GDM1 (cell line): ENCODE measurements at regions not wholly inside any gene's neighbourhood (a gene's known extent, or its start where the extent isn't known, plus 50 kb on each side); places are given as distances from the start of the nearest gene placed in this dataset.
"Not testable (repeated sequence)": the region's sequence is repeated elsewhere in the genome, so short reads cannot be mapped to it uniquely, and the experiment has no call there.

Source experiments
- DNase-seq: peaks from one replicate; lab custom pipeline; 2025; lab: John Stamatoyannopoulos, UW

- DNase-seq = no peak
Measured at GRCh38 chr3:84679211-84679610, 279.6 kb upstream of the CADM2 start.

GRCh38 chr3:84680700-84681099, 278.1 kb upstream of the CADM2 start:
- no peak for DNase-seq

- DNase-seq = no peak
Measured at GRCh38 chr3:84683493-84683892, 275.3 kb upstream of the CADM2 start.

DNA sequence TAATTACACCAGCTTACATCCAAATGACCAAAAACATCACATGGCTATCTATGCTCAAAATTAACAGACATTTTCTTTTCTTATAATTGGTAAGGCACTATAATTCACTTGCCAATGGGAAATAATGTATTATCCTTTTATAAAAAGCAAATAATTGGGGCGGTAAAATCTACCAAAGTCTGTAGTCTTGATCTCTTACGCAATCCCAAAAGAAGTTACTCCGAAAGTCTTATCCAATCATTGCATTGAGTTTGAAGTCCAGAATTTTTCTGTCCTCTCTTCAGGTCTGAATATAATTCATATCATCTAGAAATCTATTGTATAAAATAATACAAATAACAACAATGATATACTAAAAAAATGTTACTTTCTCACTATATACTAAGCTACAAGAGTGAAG, 273.3 kb upstream of the CADM2 start:
- DNase-seq = no peak

DNA sequence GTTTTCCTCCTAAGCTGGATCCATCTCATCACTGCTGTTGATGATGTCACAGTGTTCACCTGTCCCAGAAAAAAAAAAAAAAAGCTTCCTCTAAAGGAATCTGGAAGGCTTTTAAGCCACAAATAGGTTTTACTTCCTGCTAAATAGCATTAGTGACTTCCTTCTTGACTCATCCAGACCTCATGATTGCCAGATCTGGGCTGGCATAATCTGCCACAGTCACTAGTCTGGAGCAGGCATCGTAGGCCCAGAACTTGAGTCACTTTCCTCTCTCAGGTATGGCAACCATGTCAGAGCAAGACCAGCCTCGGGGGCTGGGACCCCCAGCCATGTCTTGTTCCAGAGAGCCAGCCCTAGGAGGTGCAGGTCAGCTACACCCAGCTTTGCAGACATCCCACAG, 266.5 kb upstream of the CADM2 start:
- DNase-seq = no peak

- DNase-seq = peak; percentile 24
Measured at GRCh38 chr3:84710288-84710687, 248.5 kb upstream of the CADM2 start.

DNA sequence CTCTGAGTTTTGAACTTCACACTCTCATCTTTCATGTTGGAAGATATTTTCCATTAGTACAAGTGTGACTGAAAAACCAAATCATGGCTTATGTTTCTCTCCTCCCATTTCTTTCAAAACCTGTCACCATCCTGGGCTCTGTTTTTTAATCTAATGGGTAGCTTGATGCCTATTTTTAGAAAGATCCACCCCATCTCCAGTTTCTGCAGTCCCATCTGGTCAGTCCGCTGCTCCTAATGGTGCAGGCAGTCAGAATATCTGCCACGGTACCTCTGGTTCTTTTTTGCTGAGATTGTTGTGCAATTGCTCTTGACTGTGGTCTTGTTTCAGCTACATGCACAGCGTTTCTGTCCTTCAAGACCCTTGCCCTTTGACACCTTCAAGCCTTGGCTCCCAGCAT, 240.9 kb upstream of the CADM2 start:
- DNase-seq = no peak

DNA sequence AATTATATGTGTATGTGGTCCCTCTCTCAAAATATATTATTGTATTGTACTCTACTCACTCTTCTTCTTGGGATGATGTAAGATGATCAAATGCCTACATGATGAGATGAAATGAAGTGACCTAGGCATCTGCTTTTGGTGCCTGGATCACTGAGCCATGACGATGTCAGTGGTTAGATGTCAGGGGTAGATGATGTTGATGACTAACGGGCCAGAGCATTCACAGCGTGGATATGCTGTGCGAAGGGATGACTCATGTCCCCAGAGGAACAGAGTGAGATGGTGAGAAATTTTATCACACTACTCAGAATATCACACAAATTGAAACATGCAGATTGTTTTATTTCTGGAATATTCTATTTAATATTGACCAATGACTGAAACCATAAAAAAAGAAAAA, 233.9 kb upstream of the CADM2 start:
- no peak for DNase-seq

- DNase-seq = no peak
Measured at GRCh38 chr3:84727616-84728015, 231.2 kb upstream of the CADM2 start.

DNA sequence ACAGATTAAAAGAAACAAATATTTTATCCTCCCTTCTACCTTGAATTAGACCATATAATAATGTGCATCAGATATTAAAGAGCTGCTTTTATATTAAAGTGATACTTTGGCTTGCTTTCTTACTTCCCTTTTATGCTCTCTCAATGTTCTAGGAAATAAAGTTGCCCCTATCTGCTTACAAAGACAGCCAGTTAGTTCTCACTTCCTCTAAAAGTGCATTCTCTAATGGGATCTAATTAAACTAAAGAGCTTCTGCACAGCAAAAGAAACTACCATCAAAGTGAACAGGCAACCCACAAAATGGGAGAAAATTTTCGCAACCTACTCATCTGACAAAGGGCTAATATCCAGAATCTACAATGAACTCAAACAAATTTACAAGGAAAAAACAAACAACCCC, 224.1 kb upstream of the CADM2 start:
- not testable (repeated sequence) for DNase-seq

DNA sequence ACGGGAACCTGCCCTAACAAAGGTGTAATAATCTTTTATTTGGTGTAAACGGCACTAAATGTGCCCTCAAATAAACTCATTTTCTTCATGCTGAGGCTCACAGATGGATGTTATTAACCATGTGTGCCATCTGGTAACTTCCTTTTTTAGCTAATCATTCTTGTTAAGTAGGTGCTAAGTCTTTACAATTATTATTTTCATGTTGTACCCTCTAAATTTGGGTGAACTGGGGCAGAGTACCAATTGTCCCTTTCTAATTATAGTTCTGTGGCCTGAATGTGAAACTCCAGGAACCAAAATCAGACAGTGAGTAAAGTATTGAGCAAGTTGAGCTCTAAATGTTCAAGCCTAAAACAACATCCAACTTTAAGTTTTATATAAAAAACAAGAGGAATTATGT, 220.7 kb upstream of the CADM2 start:
- DNase-seq = no peak

GRCh38 chr3:84742915-84743425, 215.8 kb upstream of the CADM2 start:
- DNase-seq = no peak

DNA sequence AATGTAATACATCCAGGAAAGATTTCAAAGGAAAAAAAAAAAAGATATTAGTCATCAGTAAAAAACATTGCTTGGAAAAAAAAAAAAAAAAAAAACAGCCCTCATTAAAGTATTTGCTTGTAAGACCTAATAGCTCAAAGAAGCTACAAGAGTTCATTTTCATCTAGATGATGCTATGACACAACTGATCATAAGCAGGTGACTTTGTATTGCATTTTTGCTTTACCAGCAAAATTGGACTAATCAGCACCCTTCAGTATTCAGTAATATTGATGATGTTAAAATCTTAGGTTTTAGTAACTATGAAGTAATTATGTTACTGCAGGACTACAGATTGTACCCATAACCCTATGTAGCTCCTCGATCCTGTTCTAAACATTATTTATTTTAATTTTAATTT, 214.7 kb upstream of the CADM2 start:
- no peak for DNase-seq

DNA sequence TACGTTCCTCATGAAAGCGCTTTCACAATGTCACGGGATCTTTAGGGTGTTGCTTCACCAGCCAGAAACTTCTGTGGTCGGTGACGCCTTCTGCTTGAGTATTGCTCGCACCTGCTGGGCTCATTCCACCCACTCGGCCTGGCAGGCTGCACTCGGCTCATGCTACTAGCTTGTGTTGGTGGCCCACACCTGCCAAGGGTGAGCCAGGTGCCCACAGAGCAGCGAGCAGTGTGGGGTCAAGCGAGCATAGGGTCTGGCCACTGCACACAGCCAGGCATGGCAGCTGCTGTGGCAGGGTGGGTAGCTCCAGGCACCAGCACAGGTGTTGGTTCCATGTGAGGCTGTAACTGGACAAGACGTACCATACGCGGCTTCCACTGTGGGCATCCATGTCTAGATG, 202.9 kb upstream of the CADM2 start:
- DNase-seq = no peak

- no peak for DNase-seq
Measured at GRCh38 chr3:84759361-84759760, 199.4 kb upstream of the CADM2 start.

DNA sequence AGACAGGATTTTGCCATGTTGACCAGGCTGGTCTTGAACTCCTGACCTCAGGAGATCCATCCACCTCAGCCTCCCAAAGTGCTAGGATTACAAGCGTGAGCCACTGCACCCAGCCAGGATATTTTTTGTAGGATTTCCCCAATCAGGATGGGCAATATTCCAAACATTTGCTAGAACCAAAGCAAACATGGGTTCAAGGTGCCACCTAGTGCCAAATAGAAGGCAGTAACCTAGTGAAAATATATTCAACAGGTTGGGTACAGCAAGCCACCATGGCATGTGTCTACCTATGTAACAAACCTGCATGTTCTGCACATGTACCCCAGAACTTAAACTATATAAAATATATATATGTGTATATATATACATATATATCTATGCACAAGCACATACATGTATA, 185.9 kb upstream of the CADM2 start:
- DNase-seq = no peak

GRCh38 chr3:84783281-84783680, 175.5 kb upstream of the CADM2 start:
- DNase-seq = no peak

DNA sequence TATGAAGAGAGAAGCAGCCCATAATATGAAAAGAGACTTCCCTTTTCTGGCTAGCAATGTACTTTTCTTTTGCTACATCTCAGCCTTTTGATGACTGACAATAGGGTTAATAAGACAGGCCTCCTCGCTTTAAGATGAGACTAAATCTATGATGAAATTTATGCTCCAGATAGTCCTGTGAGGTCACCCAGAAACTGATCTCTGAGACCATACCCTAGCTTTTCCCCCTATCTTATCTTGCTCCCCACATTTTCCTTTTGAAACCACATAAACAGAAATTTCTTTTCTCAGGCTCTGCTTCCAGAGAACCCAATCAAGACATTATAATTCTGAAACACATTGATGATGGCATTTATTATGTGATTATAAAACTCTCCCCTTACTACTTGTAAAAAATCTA, 168.8 kb upstream of the CADM2 start:
- no peak for DNase-seq

GRCh38 chr3:84806958-84807357, 151.8 kb upstream of the CADM2 start:
- no peak for DNase-seq

DNA sequence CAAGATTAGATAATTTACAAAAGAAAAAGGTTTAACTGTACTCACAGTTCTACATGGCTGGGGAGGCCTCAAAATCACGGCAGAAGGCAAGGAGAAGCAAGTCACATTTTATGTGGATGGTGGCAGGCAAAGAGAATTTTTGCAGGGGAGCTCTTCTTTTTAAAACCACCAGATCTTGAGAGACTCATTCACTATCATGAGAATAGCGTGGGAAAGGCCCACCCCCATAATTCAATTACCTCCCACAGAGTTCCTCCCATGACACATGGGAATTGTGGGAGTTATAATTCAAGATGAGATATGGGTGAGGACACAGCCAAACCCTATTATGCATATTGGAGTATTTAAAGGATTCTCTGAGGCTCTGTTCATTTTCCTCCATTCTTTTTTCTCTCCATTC, 138.7 kb upstream of the CADM2 start:
- no peak for DNase-seq

DNA sequence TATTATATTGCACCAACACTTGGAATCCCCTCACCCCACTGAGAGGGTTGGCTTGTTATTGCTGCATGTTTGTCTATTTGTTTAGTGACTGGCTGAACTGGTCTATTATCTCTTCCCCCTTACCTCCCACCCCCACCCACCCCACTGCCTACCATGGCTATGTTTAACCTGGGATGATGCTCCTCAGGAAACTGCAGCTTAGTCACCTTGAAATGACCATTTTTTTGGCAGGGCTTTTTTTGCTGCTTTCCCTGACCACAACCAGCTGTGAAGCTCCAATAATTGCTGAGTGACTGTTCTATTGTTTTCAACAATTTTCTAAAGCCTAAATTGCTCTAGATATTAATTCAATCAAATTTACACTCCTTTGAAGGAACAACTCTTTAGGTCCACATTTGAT, 137.9 kb upstream of the CADM2 start:
- DNase-seq = no peak

GRCh38 chr3:84825817-84826216, 133.0 kb upstream of the CADM2 start:
- no peak for DNase-seq

DNA sequence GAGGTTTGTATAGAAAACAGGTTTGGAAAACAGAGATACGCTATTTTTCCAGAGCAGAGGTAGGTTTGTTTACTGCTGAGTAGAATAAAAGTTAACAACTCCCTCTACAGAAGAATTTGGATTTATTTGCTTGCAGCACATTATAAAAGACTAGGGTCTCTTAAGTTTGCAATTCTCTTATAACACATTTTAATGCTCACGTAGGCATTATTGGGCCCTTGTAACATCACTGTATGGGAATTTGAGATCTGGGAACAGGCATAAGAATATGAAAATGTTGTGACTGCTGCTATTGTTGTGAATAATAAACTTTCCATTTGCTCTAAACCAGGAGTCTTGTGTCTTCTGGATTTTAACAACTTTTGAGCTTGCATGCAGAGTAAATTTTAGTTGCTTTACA, 128.3 kb upstream of the CADM2 start:
- no peak for DNase-seq

DNA sequence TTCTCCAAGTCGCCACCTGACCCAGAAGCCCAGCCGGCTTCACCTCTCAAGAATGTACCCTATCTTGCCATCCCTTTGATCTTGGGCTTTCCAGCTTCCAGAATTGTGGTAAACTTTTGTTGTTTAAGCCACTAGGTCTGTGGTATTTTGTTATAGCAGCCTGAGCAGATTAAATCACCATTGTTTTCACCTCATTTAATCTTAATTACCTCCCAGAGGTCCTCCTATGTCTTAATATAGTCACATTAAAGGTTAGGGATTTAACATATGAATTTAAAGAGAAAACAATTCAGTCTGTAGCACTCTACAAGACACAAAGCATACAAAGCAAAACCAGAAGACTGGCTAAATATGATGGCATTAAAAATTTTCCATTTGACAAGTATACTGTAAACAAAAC, 123.4 kb upstream of the CADM2 start:
- no peak for DNase-seq

DNA sequence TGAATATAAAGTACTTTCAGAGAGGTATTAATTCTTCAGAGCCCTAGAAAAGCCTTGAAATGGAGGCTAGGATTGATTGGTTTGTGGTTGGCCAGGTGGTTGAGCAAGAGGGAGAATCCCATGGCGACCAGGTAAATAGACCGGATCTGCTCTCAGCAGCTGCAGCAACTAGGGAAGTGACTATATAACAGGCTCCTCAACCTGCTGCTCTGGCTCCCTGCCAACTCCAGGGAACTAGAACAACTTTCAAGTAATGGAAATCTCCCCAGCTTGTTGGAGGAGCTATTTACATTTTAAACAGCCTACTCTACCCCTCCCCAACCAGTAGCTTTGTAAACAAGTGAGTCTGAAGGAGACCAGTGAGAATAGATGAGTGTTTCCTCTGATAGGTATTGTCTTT, 121.8 kb upstream of the CADM2 start:
- DNase-seq = no peak
